Non-pigmented ciliary epithelial cell (primary cell): ENCODE measurements at regions not wholly inside any gene's neighbourhood (a gene's known extent, or its start where the extent isn't known, plus 50 kb on each side); places are given as distances from the start of the nearest gene placed in this dataset.
"Not testable (repeated sequence)": the region's sequence is repeated elsewhere in the genome, so short reads cannot be mapped to it uniquely, and the experiment has no call there.

Experiments used
- DNase-seq: peaks from one replicate; pipeline ENCODE4 v3.0.0-alpha.2; 2010; ENCODE audit warnings: low read depth

DNA sequence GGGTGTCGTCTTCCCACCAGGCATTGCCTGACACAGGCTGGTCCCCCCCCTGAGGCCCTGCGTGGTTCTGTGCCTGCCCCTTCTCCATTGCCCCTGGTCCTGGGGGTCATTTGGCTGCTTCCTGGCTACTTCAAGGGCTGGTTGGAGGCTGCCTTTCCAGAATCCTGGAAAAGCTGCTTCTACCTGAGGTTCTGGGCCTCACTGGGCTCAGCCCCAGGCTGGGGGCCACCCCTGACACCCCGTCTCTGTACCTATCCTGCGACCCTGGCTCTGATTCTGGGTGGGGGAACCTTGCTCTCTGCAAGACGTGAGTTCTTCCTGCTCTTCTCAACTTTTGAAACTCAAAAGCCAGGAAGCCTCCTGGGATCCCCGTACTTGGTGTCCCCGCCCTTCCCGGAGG lies 149.3 kb upstream of the PTPN1 start:
- no peak for DNase-seq

DNA sequence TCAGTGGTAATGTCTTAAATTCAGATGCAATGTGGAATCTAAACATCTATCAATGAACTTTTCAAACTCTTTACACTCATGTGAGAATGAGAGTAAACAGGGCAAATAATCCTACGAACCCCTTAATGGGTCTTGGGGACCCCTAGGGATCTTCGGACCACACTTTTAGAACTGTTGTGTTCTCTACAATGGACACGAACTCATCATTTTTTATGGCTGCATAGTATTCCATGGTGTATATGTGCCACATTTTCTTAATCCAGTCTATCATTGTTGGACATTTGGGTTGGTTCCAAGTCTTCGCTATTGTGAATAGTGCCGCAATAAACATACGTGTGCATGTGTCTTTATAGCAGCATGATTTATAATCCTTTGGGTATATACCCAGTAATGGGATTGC lies 148.0 kb upstream of the PTPN1 start:
- not testable (repeated sequence) for DNase-seq

DNA sequence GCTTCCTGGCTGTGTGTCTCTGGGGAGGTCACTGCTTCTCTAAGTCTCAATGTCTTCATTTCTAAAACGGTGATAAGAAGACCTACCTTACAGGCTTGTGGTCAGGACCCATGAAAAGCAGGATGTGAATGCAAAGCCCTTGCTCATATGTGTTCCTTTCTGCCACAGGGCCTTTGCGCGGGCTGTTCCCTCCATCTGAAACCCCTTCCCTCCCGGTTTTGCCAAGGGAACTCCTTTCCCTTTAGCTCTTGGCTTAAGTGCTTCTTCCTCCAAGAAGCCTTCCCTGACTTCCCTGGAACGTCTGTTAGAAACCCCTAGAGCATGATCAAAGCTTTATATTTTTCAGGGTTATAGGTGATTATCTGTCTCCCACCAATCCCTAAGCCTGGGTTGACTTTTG lies 147.2 kb upstream of the PTPN1 start:
- no peak for DNase-seq

DNA sequence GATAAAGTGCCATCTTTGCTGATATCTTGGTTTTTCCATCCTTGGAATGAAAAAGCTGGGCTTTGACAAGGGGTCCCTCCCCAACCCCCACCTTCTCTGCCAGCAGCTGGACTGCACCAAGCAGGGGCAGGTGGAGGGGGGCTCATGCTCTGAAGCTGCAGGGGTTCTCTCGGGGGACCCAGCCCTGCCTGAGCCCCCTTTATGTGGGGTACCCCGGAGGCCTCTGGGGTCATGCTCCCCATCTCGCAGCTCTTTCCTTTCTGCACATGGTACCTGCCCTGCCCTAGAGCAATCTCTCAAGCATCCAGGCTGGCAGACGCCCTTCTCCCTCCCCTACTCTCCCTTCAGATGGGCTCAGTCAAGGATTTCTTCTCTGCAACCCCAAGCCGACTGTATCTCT lies 146.7 kb upstream of the PTPN1 start:
- no peak for DNase-seq

DNA sequence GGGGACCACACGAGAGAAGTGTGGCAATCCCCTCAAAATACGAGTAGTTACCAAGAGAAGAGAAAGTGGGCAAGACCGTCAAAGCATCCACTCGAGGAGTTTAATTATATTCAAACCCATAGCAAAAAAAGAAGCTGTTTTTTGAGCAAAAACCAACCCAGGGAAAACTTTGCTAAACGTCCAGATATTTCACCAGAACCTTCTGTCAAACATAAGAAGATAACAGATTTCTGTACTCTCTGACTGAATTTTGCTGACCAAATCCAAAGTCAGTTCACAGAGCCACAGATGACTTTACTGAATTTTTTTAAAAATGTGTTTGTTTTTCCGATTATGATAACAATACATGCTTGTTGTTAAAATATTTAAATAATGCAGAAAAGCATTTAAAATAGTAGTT lies 145.6 kb upstream of the PTPN1 start:
- no peak for DNase-seq

DNA sequence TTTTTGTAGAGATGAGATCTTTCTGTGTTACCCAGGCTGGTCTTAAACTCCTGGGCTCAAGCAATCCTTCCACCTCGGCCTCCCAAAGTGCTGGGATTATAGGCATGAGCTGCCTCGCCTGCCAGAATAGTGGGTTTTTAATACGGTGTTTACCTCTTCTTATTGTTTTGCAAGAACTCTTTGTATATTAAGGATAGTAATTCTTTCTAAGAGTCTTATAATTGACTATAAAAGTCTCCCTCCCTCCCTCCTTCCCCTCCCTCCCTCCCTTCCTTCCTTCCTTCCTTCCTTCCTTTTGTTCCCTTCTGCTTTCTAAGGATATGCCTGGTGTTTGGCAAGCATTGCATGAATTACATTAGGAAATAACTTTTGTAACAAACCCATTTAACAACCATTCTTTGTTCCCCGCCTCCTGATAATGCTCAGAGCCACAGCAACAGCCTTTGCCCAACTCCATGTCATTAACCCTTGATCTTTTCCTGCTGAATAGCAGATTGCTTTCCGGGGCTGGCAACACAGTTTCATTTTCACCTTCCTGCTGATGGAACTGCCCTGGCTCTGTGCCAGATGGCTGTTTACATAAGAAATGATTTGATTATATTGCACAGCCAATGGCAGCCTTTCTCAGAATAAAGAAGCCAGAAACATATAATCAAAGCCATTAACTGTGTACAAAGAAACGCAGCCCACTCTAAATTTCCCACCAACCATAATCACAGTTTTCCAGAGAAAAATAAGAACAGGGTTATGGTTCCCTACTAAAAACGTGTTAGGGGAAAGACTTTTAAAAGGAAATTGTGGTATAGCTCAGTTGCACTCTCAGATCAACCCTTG lies 143.7 kb upstream of the PTPN1 start:
- DNase-seq = no peak

DNA sequence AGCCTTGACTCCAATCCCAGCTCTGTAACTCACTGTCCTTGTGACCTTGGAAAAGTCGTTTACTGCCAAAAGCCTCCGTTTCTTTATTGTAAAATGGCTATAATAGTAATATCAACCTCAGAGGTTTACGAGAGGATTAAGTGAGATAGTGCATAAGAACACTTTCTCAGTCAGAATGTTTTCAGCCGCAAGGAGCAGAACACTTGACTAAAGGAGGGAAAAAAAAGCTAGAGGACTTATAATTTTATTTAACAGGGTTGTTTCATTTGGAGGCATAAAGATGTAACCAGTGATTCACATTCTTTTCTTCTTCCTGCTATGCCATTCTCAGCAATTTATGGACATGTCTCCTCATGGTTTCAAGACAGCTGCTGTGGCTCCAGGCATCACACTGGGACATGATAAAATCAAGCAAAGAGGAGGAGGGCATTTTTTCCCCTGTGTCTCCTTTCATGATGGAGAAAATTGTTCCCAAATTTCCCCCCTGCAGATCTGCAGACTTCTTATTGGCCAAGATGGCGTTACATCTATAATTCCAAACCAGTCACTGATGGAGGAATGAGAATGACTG lies 143.0 kb upstream of the PTPN1 start:
- no peak for DNase-seq

DNA sequence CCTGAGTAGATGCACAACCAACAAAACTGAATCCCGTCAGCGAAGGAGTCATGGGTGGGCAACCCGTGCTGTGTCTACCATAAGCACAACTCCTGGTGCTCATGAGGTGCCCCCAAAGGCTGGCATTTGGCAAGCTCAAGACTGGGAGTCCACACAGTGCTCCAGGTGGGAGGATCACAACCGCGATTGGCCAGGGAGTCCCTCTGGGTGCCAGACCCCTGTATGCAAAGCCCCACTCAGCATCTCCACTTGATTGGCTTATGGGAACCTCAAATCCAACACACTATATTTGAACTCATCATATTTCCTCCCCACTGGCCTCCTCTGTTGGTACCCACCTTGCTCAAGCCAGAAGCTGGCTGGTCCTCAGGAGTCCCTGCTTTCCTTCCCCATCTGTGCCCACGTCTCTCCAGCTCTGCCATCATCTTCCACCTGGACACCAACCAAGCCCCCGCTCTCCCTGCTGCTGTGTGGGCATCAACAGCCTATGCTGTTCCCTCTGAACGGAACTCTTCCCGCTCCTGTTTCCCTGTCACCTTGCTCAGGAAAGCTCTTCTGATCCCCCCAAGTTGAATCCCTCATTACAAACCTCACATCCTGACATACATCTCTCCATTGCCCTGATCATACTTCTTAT lies 142.3 kb upstream of the PTPN1 start:
- no peak for DNase-seq

DNA sequence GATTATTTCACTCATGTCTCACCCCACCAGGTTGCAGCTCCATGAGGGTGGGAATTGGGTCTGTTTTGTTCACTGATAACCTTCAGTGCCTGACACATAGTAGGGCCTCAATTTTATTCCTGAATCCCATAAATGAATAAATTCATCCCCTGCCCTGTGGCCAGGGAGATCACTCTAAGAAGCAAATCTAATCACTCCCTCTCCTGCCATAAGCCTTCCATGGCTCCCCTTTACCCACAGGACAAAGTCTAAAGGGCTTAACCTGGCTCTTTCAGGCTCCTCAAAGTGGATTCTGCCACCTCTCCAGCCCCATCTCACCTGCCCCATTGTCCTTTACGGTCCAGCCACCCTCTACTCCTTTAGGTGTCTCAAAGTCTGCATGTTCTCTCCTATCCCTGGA lies 141.8 kb upstream of the PTPN1 start:
- no peak for DNase-seq

DNA sequence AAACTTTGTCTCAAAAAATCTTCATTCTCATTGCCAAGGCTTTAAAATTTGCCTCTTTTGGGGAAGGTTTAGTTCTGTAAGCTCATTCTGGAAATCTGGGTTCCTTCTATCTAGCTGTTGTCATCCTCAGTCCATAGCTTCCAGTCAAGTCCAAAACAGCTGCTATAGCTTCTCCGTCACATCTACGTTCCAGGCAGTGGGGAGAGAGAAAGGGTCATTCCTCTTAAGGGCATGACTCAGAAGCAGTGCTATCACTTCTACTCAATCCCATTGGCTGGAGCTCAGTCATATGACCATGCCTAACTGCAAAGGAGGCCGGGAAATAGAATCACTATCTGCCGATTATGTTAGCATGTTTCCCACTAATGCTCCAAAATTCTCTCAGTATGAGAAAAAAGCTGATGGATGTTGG lies 141.4 kb upstream of the PTPN1 start:
- no peak for DNase-seq

DNA sequence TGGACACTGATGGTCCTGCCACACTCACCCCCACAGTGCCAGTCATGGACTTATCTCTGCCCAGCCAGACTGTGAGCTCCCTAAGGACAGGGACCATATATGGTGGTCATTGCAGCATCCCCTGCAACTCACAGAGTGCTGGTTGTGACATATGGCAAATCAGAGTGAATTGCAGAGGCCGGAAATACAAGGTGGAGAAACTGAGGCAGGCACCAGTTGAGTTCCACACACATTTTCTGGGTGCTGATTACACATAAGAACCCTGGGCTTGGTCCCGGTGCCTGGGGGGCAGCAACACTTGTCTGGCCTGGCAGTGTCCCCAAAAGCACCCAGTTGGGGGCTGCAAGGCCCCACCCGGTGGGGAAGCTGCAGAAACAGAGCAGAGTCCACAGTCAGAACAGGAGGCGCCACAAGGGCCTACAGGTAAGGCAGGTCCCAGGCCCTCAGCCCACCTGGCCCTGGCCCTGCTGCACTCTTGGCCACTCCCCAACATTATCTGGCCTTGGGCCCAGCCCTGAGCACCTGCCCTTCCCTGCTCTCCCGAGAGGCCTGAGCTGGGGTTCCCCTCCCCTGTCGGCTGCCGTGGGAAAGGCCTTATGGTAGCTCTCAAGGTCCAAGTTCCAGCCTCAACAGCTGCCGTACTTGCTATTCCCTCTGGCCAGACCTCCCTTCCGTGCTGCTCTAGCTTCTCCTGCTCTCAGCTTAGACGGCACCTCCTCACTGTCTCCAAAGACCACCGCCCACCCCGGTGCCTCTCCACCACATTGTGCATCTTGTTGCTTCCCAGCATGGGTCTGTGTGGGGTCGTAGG lies 140.8 kb upstream of the PTPN1 start:
- DNase-seq = no peak

DNA sequence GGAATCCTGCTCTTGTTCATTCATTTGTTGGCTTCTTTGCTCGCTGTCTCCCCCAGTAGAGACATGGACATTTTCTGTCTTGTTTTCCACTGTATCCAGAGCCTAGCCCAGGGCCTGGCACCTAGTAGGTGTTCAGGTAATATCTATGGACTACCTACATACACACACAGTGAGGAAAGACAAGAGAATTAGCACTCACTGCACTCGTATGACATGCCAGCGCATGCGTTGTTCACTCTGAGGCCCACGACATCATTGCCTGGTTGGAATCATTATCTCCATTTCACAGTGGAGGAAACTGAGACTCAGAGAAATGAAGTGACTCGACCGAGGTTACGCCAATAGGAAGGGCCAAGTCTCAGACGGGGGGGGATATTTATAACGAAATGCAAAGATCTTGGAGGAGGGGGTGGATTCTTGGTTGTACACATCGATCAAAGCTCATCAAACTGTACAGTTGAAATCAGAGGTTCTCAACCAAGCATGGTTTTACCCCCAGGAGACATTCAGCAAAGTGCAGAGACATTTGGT lies 140.1 kb upstream of the PTPN1 start:
- DNase-seq = no peak

DNA sequence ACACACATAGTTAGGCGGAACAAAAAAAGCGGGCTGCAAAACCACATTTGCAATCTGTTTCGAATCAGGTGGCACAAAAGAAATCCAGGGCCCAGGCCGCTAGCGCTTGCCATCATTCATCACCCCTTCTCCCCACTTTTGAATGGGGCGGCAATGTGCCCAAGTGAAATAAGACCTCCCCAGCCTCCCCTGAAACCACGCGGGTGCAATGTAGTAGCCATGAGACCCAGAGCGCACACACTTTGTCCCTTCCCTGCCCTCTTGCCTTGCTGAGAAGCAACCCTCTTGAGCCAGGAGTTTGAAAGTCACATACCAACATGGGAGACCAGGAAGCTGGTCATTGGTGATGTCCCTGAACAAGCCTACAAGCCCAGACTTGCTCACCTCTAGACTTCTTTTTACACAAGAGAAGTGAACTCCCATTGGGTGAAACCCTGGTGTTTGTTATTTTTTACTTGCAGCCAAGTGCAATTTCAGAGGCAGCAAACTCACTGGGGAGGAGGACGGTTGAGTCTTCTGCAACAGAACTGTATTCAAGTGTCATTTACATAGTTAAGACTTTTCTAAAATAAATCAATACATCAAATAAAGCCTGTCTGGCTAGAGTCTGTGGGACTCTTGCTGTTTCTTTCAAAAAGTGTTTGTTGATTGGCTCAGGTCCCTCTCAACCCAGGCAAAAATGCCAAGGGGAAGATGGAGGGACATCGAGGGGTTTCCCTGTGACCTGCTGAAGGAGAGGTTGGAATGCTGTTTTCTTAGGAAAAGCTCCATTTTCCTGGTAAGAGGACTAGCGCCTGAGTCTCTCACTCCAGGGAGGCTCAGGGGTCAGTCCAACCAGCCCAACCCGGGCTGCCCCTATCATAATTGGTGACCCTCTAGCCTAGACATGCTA lies 138.1 kb upstream of the PTPN1 start:
- DNase-seq = no peak

DNA sequence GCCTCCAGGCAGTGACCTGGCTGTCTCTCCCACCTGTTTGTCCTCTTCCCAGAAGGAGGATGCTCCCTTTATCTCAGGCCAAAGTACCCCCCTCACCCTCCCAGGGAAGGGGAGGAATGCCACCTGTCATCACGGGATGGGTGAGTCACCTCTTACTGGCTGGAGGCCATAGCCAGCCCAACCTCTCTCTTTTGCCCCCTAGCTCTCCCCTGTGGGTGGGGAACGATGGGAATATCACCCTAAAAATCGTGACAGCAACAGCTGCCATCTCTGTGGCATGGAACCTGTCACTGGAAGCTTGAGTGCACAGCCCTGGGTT lies 137.5 kb upstream of the PTPN1 start:
- no peak for DNase-seq

DNA sequence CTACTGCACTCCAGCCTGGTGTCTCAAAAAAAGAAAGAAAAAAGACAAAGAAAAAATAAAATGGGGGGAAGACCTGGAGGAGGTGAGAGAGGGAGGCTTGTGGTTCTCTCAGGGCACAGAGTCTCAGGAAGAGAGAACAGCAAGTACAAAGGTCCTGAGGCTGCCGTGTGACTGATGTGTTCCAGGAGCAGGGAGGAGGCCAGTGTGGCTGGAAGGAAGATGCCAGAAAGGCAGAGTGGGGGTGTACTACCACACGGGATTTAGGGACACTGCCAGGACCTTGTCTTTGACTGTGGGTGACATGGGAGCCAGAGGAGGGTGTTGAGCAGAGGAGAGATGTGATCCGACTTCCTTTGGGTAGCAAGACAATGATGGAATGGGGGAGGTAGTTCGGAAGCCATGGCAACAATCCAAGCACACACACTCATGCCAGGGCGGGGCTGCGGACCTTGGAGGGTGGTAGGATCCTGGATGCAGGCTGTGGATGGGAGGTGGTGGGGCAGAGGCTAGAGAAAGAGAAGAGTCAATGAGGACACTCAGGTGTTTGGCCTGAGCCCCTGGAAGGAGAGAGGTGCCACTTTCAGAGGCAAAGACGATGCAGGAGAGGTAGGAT lies 136.4 kb upstream of the PTPN1 start:
- DNase-seq = no peak

DNA sequence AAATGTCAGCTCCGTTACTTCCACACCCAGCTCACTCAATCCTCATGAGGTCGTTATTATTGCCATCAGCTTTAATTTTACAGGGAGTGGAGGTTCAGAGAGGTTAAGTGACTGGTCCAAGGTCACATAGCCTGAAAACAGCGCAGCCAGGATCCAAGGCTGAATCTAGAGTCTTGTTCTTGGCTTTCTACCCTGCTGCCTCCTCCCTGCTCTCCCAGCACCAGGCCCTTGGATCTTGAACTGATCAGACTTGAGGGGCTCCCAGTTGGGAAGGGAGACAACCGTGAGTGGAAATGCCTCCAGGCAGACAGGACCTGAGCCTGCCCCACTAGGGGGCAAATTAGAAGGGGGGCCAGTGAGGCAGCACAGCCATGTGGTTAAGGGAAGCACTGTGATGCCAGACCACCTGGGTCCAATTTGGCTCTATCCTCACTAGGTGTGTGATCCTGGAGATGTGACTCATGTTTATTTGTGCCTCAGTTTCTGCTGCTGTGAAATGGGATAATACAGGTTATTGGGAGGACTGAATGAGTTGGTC lies 135.6 kb upstream of the PTPN1 start:
- no peak for DNase-seq

DNA sequence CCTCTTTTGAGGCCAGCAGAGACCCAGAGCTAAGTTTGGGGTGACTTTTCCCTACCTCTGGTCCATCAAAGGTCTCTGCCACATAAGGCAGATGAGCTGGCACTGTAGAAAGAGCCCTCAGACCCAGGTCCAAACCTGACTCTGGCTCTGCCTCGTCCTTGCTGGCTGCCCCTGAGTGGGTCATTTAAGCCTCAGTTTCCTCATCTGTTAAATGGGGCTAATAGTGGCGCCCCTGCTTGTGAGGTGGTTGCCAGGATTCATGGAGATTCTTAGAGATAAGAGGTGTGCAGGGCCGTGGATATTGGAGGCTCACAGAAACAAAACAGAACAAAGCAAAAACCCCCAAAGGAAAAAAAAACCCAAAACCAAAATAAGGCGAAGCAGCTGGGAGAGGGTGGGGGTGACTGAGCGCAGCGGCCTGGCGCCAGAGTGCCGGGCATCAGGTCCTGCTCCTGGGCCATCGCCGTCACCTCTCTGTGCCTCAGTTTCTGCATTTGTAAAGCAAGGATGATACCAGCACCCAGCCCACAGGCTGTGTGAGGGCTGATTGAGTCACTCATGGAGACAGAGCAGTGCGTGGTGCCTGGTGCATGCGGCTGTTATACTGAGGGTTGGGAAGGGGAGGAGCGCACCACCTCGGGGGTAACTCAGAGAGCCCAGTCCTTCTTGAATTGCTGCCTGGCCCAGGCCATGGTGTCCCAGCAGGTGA lies 133.8 kb upstream of the PTPN1 start:
- DNase-seq = no peak

DNA sequence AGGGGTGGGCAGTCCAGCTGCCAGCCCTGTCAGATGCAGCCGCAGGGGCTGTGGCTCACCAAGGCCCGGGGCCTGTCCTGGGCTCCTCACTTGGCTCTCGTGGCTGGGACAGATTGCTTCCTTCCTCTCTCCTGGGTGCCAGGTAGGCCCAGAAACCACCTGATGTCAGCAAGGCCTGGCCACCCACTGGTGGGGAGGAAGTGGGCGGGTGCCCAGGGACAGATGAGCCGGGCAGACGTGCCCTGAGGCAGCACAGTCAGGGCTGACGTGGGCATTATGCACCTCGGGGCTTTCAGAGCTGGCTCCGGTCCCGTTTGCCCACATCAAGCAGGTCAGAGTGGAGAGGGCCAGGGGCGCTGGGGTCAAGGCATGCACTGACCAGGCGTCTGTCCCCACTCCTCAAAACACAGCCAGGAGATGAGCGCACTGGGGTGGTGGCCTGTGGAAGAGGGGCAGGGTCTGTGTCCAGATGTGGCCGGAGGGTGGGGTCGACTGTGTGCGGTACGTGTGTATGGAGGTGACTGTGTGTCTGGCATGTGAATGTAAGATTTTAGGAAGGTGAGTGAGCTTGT lies 133.2 kb upstream of the PTPN1 start:
- no peak for DNase-seq

DNA sequence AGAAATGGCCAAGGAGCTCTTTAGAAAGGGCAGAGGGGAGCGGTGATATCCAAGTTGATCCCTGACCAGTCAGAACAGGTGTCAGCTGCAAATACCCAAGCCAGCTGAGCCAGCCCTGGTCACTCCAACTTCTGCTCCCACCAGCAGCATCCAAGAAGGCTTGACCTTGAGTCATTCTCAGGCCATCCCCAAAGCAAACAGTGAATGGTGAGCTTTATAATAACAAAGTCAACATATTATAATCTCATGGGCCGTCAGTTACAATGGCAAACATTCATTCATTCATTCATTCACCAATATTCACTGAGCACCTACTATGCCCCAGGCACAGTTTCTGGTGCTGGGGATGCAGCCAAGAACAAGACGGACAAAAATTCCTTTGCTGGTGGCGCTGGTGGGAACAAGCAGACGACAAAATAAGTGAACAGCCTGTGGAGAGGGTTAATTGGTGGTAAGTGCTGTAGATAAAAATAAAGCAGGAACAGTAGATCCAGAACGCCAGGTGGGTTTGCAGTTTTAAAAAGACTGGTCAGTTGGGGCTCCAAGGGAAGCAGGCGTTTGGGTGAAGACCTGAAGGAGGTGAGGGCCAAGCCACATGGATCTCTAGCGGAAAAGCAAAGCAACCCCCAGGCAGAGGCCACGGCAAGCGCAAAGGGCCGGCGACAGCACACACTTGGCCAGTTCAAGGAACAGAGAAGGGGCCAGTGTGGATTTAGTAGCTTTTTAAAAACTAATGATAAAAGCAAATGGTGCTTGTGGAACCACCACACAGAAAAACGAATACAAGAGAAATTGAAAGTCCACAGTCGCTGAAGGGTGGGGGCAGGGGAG lies 131.8 kb upstream of the PTPN1 start:
- no peak for DNase-seq
